ENCODE measurements at regions not wholly inside any gene's neighbourhood (a gene's known extent, or its start where the extent isn't known, plus 50 kb on each side); places are given as distances from the start of the nearest gene placed in this dataset.

DNA sequence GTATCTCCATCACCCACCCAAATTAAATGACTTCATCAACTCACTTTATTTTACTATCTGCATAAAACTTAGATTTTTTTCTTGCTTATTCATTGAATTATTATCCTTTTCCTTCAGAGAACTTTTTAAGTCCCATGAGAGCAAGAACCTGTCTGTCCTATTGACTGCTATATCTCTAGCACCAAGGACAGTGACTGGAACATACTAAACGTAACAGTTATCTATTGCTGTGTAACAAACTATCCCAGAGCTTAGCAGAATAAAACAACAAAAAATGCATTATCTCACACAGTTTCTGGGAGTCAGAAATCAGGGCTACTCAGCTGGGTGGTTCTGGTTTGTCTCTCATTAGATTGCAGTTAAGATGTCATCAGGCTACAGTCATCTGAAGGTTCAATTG lies 401.7 kb upstream of the AUTS2 start:
- H3K27ac ChIP-seq, result no peak overlapping the region
- TF ChIP-seq, protein P1, sequence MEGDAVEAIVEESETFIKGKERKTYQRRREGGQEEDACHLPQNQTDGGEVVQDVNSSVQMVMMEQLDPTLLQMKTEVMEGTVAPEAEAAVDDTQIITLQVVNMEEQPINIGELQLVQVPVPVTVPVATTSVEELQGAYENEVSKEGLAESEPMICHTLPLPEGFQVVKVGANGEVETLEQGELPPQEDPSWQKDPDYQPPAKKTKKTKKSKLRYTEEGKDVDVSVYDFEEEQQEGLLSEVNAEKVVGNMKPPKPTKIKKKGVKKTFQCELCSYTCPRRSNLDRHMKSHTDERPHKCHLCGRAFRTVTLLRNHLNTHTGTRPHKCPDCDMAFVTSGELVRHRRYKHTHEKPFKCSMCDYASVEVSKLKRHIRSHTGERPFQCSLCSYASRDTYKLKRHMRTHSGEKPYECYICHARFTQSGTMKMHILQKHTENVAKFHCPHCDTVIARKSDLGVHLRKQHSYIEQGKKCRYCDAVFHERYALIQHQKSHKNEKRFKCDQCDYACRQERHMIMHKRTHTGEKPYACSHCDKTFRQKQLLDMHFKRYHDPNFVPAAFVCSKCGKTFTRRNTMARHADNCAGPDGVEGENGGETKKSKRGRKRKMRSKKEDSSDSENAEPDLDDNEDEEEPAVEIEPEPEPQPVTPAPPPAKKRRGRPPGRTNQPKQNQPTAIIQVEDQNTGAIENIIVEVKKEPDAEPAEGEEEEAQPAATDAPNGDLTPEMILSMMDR (conservative IDR thresholded peaks at IDR 0.05), result no peak

DNA sequence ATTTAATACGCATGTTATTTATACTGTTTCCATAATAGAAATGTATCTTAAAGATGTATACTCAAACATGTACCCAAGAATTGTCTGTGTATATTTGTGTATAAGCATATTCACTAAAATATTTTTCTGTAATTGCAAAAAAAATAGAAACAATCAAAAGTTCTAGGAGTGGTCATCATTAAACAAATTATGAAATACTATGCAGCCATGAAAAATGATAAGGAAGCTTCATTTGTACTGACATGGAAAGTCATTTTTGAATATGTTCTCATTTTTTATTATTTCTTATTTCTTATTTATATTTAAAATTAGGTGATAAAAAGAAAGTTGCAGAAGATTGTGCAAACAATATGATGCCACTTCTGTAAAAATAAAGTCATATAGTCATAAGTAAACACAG lies 400.0 kb upstream of the AUTS2 start:
- no peak overlapping the region for H3K27ac ChIP-seq
- TF ChIP-seq, protein P1 (conservative IDR thresholded peaks at IDR 0.05), result no peak

DNA sequence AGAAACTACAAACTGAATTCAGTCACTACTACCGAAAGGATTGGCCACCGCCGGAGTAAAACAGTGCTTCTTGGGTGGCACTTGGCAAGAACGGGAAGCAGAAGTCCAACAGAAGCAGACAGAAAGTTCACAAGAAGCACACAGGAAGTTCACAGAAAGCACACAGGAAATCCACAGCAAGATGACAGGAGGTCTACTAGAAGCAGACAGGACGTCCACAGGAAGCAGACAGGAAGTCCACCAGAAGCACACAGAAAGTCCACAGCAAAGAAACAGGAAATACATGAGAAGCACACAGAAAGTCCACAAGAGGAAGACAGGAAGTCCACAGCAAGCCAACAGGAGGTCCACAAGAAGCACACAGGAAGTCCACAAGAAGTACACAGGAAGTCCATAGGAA lies 399.2 kb upstream of the AUTS2 start:
- TF ChIP-seq, protein P1 (conservative IDR thresholded peaks at IDR 0.05), result no peak

DNA sequence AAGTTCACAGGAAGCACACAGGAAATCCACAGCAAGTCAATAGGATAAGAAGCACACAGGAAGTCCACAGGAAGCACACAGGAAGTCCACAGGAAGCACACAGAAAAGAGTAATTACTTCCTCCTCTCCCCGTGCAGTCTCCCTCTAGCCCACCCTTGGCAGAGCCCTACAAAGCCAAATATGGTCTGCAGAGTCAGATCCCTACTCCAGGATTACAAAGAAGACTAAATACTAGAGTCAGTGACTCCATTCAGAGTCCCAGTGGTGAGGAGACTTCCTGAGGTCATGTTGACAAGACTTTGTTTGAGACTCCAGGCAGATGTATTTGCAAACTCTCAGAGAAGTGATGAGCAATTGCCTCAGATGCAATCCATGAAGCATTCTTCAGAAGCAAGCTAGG lies 398.6 kb upstream of the AUTS2 start:
- TF ChIP-seq, protein P1 (conservative IDR thresholded peaks at IDR 0.05), result no peak
- H3K27ac ChIP-seq, result no peak overlapping the region

More for the DNA sequence above, 399.2 kb upstream of the AUTS2 start:
- H3K27ac ChIP-seq, result no peak overlapping the region

DNA sequence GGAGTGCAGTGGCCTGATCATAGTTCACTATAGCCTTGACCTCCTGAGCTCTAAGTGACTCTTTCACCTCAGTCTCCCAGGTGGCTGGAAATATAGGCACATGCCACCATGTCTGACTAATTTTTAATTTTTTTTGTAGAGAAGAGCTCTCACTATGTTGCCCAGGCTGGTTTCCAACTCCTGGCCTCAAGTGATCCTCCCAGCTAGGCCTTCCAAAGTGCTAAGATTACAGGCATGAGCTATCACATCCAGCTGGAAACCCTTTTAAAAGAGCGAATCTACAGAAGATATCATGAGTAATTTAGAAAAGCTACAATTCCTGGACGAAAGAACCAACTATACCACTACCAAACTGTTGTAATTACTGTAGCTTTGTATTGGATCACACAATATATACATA lies 394.4 kb upstream of the AUTS2 start:
- H3K27ac ChIP-seq, result no peak overlapping the region
- TF ChIP-seq, protein P1 (conservative IDR thresholded peaks at IDR 0.05), result no peak

DNA sequence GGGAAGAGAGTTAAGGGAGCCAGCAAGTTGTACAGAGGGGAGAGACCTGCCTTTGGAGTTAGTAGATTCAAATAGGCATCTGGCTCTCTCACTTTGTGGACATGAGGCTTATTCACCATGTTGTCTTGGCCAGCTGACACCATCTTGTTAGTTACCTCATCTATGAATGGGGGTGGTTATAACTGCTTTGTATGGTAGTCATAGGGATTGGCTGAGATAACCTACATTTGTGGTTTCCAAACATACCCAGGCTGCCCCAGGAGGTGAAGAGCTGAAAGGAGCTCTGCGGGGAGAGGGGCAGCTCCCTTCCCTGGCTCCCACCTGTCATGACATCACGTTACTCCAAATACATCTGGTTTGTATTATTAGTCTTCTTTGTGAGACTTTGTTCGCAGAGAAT lies 393.3 kb upstream of the AUTS2 start:
- H3K27ac ChIP-seq, result no peak overlapping the region
- TF ChIP-seq, protein P1 (conservative IDR thresholded peaks at IDR 0.05), result no peak

DNA sequence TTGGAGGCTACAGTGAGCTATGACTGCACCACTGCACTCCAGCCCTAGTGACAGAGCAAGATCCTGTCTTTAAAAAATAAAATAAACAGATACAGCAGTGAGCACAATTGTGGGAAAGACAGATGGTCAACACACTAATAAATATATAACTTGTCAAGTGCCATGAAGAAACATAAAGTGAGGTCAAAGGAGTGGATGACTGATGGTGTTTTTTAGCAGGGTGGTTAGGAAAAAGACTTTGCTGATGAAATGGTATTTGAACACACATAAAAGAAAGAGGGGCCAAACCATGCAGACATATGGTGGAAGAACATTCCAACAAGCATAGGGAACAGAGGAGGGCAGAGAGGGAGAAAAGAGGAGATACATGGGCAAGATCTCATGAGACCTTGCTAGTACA lies 392.7 kb upstream of the AUTS2 start:
- TF ChIP-seq, protein P1 (conservative IDR thresholded peaks at IDR 0.05), result no peak
- no peak overlapping the region for H3K27ac ChIP-seq

DNA sequence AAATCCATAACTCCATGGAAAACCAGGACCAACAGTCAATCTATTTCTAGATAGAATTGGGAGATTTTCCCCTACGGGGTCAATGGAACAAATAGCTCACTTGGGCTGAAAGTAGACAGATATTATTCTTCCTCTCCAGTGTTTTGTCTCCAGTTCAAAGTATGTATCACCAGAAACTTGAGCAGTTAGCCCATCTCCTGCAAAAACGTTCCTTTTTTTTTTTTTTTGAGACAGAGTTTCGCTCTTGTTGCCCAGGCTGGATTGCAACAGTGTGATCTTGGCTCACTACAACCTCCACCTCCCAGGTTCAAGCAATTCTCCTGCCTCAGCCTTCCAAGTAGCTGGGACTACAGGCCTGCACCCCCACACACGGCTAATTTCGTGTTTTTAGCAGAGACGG lies 390.0 kb upstream of the AUTS2 start:
- TF ChIP-seq, protein P1 (conservative IDR thresholded peaks at IDR 0.05), result no peak
- H3K27ac ChIP-seq, result no peak overlapping the region

All from VCaP (cell line).